ENCODE measurements at regions not wholly inside any gene's neighbourhood (a gene's known extent, or its start where the extent isn't known, plus 50 kb on each side); places are given as distances from the start of the nearest gene placed in this dataset.

- no peak for DNase-seq
- no peak for ATAC-seq (ENCODE audit: poor library complexity)
- intact Hi-C loops (cut with DNase I): no loop called here
These were observed 420.1 kb upstream of the MEF2C start for GRCh38 chr5:89303033-89303480.

- intact Hi-C loops (cut with DNase I): no loop called here
- ATAC-seq (ENCODE audit: poor library complexity) (no peak), DNase-seq (no peak)
These were observed 419.3 kb upstream of the MEF2C start for GRCh38 chr5:89302102-89302891.

- no peak for DNase-seq
- intact Hi-C loops (cut with DNase I): no loop called here
- no peak for ATAC-seq (ENCODE audit: poor library complexity)
These were observed 418.5 kb upstream of the MEF2C start for GRCh38 chr5:89301321-89302025.

- intact Hi-C loops (cut with DNase I): no loop called here
- DNase-seq: no peak
- no peak for ATAC-seq (ENCODE audit: poor library complexity)
These were observed 417.5 kb upstream of the MEF2C start for GRCh38 chr5:89300426-89300970.

GRCh38 chr5:89299998-89300397 lies 417.0 kb upstream of the MEF2C start:
- no peak for ATAC-seq (ENCODE audit: poor library complexity)
- DNase-seq: no peak
- intact Hi-C loops (cut with DNase I): no loop called here

- no peak for ATAC-seq (ENCODE audit: poor library complexity)
- DNase-seq: no peak
- intact Hi-C loops (cut with DNase I): no loop called here
These were observed 414.1 kb upstream of the MEF2C start for GRCh38 chr5:89297066-89297465.

- ATAC-seq (ENCODE audit: poor library complexity) (peak; percentile 60), DNase-seq (no peak)
- intact Hi-C loops (cut with DNase I): no loop called here
These were observed 410.8 kb upstream of the MEF2C start for GRCh38 chr5:89293810-89294209.

- no peak for DNase-seq
- intact Hi-C loops (cut with DNase I): no loop called here
These were observed 409.5 kb upstream of the MEF2C start for GRCh38 chr5:89292487-89292886.

GRCh38 chr5:89289604-89290003 lies 406.6 kb upstream of the MEF2C start:
- intact Hi-C loops (cut with DNase I): no loop called here
- ATAC-seq (ENCODE audit: poor library complexity) (no peak), DNase-seq (no peak)

More at GRCh38 chr5:89292487-89292886, 409.5 kb upstream of the MEF2C start:
- no peak for ATAC-seq (ENCODE audit: poor library complexity)

- no peak for DNase-seq
- ATAC-seq (ENCODE audit: poor library complexity): no peak
- intact Hi-C loops (cut with DNase I): no loop called here
These were observed 405.0 kb upstream of the MEF2C start for GRCh38 chr5:89287964-89288363.

GRCh38 chr5:89286320-89286719 lies 403.3 kb upstream of the MEF2C start:
- ATAC-seq (ENCODE audit: poor library complexity) (no peak), DNase-seq (no peak)
- intact Hi-C loops (cut with DNase I): no loop called here

GRCh38 chr5:89283728-89284493 lies 400.9 kb upstream of the MEF2C start:
- intact Hi-C loops (cut with DNase I): no loop called here
- ATAC-seq (ENCODE audit: poor library complexity): no peak
- no peak for DNase-seq

GRCh38 chr5:89282554-89283510 lies 399.8 kb upstream of the MEF2C start:
- no peak for ATAC-seq (ENCODE audit: poor library complexity)
- DNase-seq: no peak
- intact Hi-C loops (cut with DNase I): no loop called here

- intact Hi-C loops (cut with DNase I): no loop called here
- ATAC-seq (ENCODE audit: poor library complexity): no peak
- DNase-seq: no peak
These were observed 399.0 kb upstream of the MEF2C start for GRCh38 chr5:89281766-89282553.

GRCh38 chr5:89281211-89281610 lies 398.2 kb upstream of the MEF2C start:
- intact Hi-C loops (cut with DNase I): no loop called here
- ATAC-seq (ENCODE audit: poor library complexity) (no peak), DNase-seq (no peak)

GRCh38 chr5:89280103-89281037 lies 397.4 kb upstream of the MEF2C start:
- no peak for DNase-seq
- intact Hi-C loops (cut with DNase I): no loop called here
- ATAC-seq (ENCODE audit: poor library complexity): no peak
